GM12872 (cell line): ENCODE measurements at regions not wholly inside any gene's neighbourhood (a gene's known extent, or its start where the extent isn't known, plus 50 kb on each side); places are given as distances from the start of the nearest gene placed in this dataset.

ENCODE experiments used
- TF ChIP-seq, protein P1 (sequence below): IDR thresholded peaks from 3 replicates; pipeline ENCODE4 v1.5.1; 2011; ENCODE audit warnings: low read depth, mild to moderate bottlenecking, low read length, moderate library complexity; ENCODE audit not compliant: insufficient read depth

GRCh38 chr21:38112219-38112789 lies 144.5 kb upstream of the KCNJ15 start:
- TF ChIP-seq, protein P1, sequence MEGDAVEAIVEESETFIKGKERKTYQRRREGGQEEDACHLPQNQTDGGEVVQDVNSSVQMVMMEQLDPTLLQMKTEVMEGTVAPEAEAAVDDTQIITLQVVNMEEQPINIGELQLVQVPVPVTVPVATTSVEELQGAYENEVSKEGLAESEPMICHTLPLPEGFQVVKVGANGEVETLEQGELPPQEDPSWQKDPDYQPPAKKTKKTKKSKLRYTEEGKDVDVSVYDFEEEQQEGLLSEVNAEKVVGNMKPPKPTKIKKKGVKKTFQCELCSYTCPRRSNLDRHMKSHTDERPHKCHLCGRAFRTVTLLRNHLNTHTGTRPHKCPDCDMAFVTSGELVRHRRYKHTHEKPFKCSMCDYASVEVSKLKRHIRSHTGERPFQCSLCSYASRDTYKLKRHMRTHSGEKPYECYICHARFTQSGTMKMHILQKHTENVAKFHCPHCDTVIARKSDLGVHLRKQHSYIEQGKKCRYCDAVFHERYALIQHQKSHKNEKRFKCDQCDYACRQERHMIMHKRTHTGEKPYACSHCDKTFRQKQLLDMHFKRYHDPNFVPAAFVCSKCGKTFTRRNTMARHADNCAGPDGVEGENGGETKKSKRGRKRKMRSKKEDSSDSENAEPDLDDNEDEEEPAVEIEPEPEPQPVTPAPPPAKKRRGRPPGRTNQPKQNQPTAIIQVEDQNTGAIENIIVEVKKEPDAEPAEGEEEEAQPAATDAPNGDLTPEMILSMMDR: no peak

- TF ChIP-seq, protein P1: no peak
Observed at GRCh38 chr21:38114717-38115333, 142.0 kb upstream of the KCNJ15 start.

- TF ChIP-seq, protein P1: no peak
Observed at GRCh38 chr21:38115870-38116269, 140.9 kb upstream of the KCNJ15 start.

- TF ChIP-seq, protein P1: no peak
Observed at GRCh38 chr21:38119793-38120192, 137.0 kb upstream of the KCNJ15 start.

DNA sequence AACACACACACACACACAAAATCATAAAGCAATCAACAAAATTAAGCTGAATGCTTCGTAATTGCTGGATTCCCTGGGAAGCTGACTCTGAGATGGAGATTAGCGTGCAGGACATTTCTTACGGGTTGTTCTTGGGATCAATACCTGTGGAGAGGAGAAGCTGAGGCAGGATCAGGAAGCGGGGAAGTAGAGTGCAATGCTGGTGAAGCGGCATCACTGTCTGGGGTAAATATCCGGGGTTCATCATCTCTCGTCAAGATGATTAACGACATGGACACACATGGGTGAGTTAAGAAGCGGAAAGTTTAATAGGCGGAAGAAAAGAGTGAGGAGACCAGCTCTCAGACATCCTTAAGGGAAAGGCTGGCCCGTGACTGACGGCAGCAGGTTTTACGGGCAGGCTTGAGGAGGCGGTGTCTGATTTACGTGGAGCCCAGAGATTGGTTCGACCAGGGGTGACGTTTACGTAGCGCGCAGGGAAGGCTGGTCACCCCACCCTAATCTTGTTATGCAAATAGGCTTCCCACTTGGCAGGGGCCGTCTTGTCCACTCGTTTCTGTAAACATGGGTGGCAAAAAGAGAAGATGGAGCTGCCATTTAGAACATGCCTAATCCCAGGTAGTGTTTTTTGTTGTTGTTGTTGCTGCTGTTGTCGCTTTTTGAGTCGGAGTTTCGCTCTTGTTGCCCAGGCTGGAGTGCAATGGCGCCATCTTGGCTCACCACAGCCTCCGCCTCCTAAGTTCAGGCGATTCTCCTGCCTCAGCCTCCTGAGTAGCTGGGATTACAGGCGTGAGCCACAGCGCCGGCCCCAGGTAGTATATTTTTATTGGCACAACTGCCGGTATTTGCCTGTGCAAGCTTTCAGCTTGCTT lies 135.6 kb upstream of the KCNJ15 start:
- TF ChIP-seq, protein P1: no peak

- TF ChIP-seq, protein P1: no peak
Observed at GRCh38 chr21:38121888-38122720, 134.7 kb upstream of the KCNJ15 start.

DNA sequence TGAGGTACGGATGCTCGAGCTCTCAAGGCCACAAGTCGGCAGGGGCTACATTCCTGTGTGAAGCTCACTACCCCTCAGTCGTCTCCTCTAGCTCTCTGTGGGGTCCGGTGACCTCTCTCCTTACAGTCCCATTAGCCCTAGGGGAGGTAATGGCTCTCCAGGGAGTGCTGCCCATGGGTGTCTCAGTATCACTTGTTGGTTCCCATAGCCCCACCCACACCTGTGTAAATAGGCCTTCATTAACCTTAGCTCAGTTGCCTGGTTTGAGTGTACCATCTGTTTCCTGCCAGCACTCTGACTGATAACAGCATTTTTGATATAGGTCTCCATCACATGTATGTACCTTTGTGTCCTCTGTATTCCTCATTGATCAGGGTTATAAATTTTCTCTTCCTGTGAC lies 133.2 kb upstream of the KCNJ15 start:
- TF ChIP-seq, protein P1: no peak
